Thoracic aorta (tissue), 2 donors: ENCODE measurements at regions not wholly inside any gene's neighbourhood (a gene's known extent, or its start where the extent isn't known, plus 50 kb on each side); places are given as distances from the start of the nearest gene placed in this dataset.

Experiments
- ATAC-seq: fragments of 150-250 bp; one replicate; pipeline ENCODE4 v1.8.0; 2017; ENCODE audit warnings: low read depth; ENCODE audit not compliant: insufficient number of reproducible peaks, low FRiP score
- DNase-seq: peaks from one replicate; pipeline ENCODE4 v3.0.0-alpha.2; 2020; ENCODE audit warnings: low spot score
- H3K27ac ChIP-seq, 2 donors: fragments of 200-600 bp; sonication (generic); 1 replicate in 1 of 2; 2 replicates in 1 of 2; pipeline ENCODE4 v1.5.1; 2016; ENCODE audit warnings: mild to moderate bottlenecking in 2 of 2, moderate library complexity in 2 of 2
- H3K27me3 ChIP-seq: fragments of 200-600 bp; sonication (generic); replicated peaks from 2 replicates; pipeline ENCODE4 v1.6.0; 2016; ENCODE audit warnings: mild to moderate bottlenecking; ENCODE audit not compliant: insufficient read depth
- H3K36me3 ChIP-seq: fragments of 200-600 bp; sonication (generic); one replicate; pipeline ENCODE4 v1.5.1; 2016
- H3K4me1 ChIP-seq, 2 donors: fragments of 200-600 bp; sonication (generic); 1 replicate in 1 of 2; 2 replicates in 1 of 2; pipeline versions ENCODE4 v1.5.1 to v1.6.0; 2016; ENCODE audit warnings: low read depth in 2 of 2, mild to moderate bottlenecking in 1 of 2; ENCODE audit not compliant: control insufficient read depth in 1 of 2
- H3K4me3 ChIP-seq: fragments of 200-600 bp; sonication (generic); 2 replicates; pipeline ENCODE4 v1.5.1; 2016; ENCODE audit warnings: mild to moderate bottlenecking
- H3K9me3 ChIP-seq: fragments of 200-600 bp; sonication (generic); 2 replicates; pipeline ENCODE4 v1.5.1; 2016
- TF ChIP-seq, protein P1 (sequence below): fragments of 200-600 bp; sonication (generic); IDR thresholded peaks from one replicate; pipeline ENCODE4 v1.5.1; 2019; ENCODE audit warnings: antibody characterized with exemption

DNA sequence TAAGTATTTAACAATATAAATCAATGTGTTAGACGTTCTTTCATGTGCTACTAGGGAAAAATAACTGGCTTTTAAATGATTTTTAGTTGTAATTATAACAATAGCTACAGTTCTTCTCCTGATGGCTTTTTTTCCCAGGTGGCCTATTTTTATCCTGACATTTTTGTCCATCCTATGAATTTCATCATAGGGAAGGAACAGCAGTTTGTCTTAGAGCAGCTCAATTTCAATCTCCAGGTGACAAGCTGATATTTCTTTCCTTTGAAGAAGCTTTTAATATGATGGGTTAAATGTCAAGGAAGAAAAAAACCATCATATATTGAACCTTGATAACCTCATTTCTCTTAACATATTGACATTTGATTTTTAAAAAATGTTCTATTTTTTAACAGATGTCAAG is 163.0 kb upstream of the AGA start:
- H3K36me3 ChIP-seq: no peaks in the 10 kb centered on the region
- H3K9me3 ChIP-seq: no peaks in the 10 kb centered on the region
- no peak overlapping the region for H3K27ac ChIP-seq
- DNase-seq: no peak
- H3K4me3 ChIP-seq: no peak overlapping the region
- TF ChIP-seq, protein P1, sequence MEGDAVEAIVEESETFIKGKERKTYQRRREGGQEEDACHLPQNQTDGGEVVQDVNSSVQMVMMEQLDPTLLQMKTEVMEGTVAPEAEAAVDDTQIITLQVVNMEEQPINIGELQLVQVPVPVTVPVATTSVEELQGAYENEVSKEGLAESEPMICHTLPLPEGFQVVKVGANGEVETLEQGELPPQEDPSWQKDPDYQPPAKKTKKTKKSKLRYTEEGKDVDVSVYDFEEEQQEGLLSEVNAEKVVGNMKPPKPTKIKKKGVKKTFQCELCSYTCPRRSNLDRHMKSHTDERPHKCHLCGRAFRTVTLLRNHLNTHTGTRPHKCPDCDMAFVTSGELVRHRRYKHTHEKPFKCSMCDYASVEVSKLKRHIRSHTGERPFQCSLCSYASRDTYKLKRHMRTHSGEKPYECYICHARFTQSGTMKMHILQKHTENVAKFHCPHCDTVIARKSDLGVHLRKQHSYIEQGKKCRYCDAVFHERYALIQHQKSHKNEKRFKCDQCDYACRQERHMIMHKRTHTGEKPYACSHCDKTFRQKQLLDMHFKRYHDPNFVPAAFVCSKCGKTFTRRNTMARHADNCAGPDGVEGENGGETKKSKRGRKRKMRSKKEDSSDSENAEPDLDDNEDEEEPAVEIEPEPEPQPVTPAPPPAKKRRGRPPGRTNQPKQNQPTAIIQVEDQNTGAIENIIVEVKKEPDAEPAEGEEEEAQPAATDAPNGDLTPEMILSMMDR: no peak
- H3K4me1 ChIP-seq: no peaks in the 10 kb centered on the region
- H3K27me3 ChIP-seq: no peaks in the 10 kb centered on the region
- no peak for ATAC-seq

GRCh38 chr4:177607111-177607573 is 164.9 kb upstream of the AGA start:
- DNase-seq (no peak), ATAC-seq (no peak)
- no peaks in the 10 kb centered on the region for H3K27me3 ChIP-seq
- H3K27ac ChIP-seq: no peak overlapping the region
- H3K9me3 ChIP-seq: no peaks in the 10 kb centered on the region
- TF ChIP-seq, protein P1: no peak
- H3K4me1 ChIP-seq: no peaks in the 10 kb centered on the region
- H3K36me3 ChIP-seq: no peaks in the 10 kb centered on the region
- no peak overlapping the region for H3K4me3 ChIP-seq

- TF ChIP-seq, protein P1: no peak
- no peaks in the 10 kb centered on the region for H3K9me3 ChIP-seq
- H3K4me3 ChIP-seq: no peak overlapping the region
- no peaks in the 10 kb centered on the region for H3K4me1 ChIP-seq
- DNase-seq (no peak), ATAC-seq (no peak)
- no peaks in the 10 kb centered on the region for H3K36me3 ChIP-seq
- no peaks in the 10 kb centered on the region for H3K27me3 ChIP-seq
- H3K27ac ChIP-seq: no peak overlapping the region
These were observed 169.9 kb upstream of the AGA start for GRCh38 chr4:177611974-177612664.

DNA sequence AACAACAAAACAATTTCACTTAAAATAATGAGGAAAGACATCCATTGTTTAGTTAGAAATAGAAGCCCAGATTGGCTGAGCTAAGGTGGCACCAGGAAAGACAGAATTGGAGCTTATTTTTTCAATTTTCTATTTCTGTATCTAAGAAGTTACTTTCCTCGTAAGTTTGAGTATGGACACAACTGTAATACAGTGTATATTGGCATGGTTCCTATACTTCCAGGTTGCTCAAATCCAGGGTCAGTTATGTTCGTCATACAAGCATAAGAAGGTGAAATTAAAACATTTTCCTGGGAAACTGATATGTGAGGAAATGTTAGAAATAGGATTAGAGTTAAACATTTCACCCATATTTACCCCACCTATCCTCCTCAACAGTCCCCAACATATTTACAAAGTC is 170.4 kb upstream of the AGA start:
- H3K4me1 ChIP-seq: no peaks in the 10 kb centered on the region
- TF ChIP-seq, protein P1: no peak
- DNase-seq (no peak), ATAC-seq (no peak)
- H3K4me3 ChIP-seq: no peak overlapping the region
- H3K9me3 ChIP-seq: no peaks in the 10 kb centered on the region
- H3K27me3 ChIP-seq: no peaks in the 10 kb centered on the region
- no peaks in the 10 kb centered on the region for H3K36me3 ChIP-seq
- no peak overlapping the region for H3K27ac ChIP-seq

DNA sequence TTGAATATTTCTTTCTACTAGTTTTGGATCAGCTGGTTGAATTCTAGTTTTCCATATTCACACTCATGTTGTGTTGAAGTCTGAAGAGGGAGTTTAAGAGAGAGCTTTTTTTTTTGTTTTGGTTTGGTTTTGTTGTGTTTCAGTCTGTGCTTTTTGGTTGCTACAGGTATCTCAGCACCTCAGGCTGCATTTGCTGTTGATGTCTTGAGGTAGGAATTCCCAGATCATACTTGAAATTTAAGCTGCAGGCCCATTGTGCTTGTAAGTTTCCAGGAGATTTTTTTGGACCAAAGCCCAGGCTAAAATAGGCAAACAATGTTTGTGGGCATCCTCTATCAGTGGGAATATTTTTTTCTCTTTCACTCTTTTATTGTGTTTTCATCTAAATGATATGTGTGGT is 190.2 kb upstream of the AGA start:
- Histone ChIP-seq H3K4me1 (no peaks in the 10 kb centered on the region), H3K4me3 (no peak overlapping the region), H3K9me3 (no peaks in the 10 kb centered on the region), H3K27me3 (no peaks in the 10 kb centered on the region), H3K36me3 (no peaks in the 10 kb centered on the region), H3K27ac (no peak overlapping the region)
- ATAC-seq (no peak), DNase-seq (no peak)
- TF ChIP-seq, protein P1: no peak
